Osteoblast (primary cell): ENCODE measurements at regions not wholly inside any gene's neighbourhood (a gene's known extent, or its start where the extent isn't known, plus 50 kb on each side); places are given as distances from the start of the nearest gene placed in this dataset.

Experiments used
- DNase-seq: peaks from one replicate; pipeline ENCODE4 v3.0.0; 2011; ENCODE audit warnings: low spot score, mixed read lengths; ENCODE audit not compliant: insufficient read length; ENCODE audit errors: missing footprints
- H2AFZ ChIP-seq: 2 replicates; pipeline ENCODE4 v1.6.0; 2011; ENCODE audit warnings: mild to moderate bottlenecking, low read length
- H3K27ac ChIP-seq: 2 replicates; pipeline ENCODE4 v1.5.1; 2011; ENCODE audit warnings: mild to moderate bottlenecking, low read depth, low read length, moderate library complexity
- H3K27me3 ChIP-seq: 2 replicates; pipeline ENCODE4 v1.6.0; 2012; ENCODE audit warnings: mild to moderate bottlenecking, control low read depth, inconsistent platforms, low read length, moderate library complexity; ENCODE audit not compliant: insufficient read depth
- H3K36me3 ChIP-seq: 2 replicates; pipeline ENCODE4 v1.5.1; 2011; ENCODE audit warnings: mild to moderate bottlenecking, low read length, control low read depth, moderate library complexity; ENCODE audit not compliant: insufficient read depth
- H3K4me1 ChIP-seq: 2 replicates; pipeline ENCODE4 v1.5.1; 2011; ENCODE audit warnings: mild to moderate bottlenecking, low read length, control low read depth, moderate library complexity; ENCODE audit not compliant: insufficient read depth
- H3K4me2 ChIP-seq: 2 replicates; pipeline ENCODE4 v1.6.0; 2011; ENCODE audit warnings: mild to moderate bottlenecking, low read length; ENCODE audit not compliant: insufficient read depth
- H3K4me3 ChIP-seq: fragments of 200-600 bp; sonication (generic); 3 replicates; pipeline ENCODE4 v1.5.1; 2012; ENCODE audit warnings: mild to moderate bottlenecking, low read length, inconsistent platforms; ENCODE audit not compliant: insufficient read depth
- H3K79me2 ChIP-seq: 2 replicates; pipeline ENCODE4 v1.6.0; 2012; ENCODE audit warnings: mild to moderate bottlenecking, low read length, control low read depth, inconsistent platforms; ENCODE audit not compliant: insufficient read depth
- H3K9me3 ChIP-seq: 2 replicates; pipeline ENCODE4 v1.5.1; 2011; ENCODE audit warnings: low read depth, low read length, control low read depth
- H4K20me1 ChIP-seq: 2 replicates; pipeline ENCODE4 v1.6.0; 2012; ENCODE audit warnings: mild to moderate bottlenecking, low read length, control low read depth; ENCODE audit not compliant: insufficient read depth
- CTCF ChIP-seq: IDR thresholded peaks from 2 replicates; pipeline ENCODE4 v1.5.1; 2011; ENCODE audit warnings: mild to moderate bottlenecking, low read depth, low read length, moderate library complexity; ENCODE audit errors: extremely low read depth

- TF ChIP-seq CTCF: no peak
- Histone ChIP-seq H3K4me1 (no peaks in the 10 kb centered on the region), H3K4me2 (no peak overlapping the region), H3K4me3 (no peak overlapping the region), H3K9me3 (no peaks in the 10 kb centered on the region), H3K79me2 (no peaks in the 10 kb centered on the region), H3K36me3 (no peaks in the 10 kb centered on the region), H3K27ac (no peak overlapping the region), H4K20me1 (no peaks in the 10 kb centered on the region), H2AFZ (no peak overlapping the region), H3K27me3 (no peaks in the 10 kb centered on the region)
- DNase-seq: no peak
These were observed 358.3 kb downstream of the HLX start for GRCh38 chr1:221237587-221237986.

GRCh38 chr1:221239181-221239580, 359.9 kb downstream of the HLX start:
- no peak overlapping the region for H3K4me3 ChIP-seq
- H3K4me2 ChIP-seq: no peak overlapping the region
- no peaks in the 10 kb centered on the region for H3K4me1 ChIP-seq
- DNase-seq: no peak
- H4K20me1 ChIP-seq: no peaks in the 10 kb centered on the region
- no peak for TF ChIP-seq CTCF
- no peak overlapping the region for H3K27ac ChIP-seq
- no peaks in the 10 kb centered on the region for H3K9me3 ChIP-seq
- H3K36me3 ChIP-seq: no peaks in the 10 kb centered on the region
- no peaks in the 10 kb centered on the region for H3K27me3 ChIP-seq
- no peak overlapping the region for H2AFZ ChIP-seq
- no peaks in the 10 kb centered on the region for H3K79me2 ChIP-seq

- H3K4me3 ChIP-seq: no peak overlapping the region
- H3K4me2 ChIP-seq: no peak overlapping the region
- H3K9me3 ChIP-seq: no peaks in the 10 kb centered on the region
- H3K27me3 ChIP-seq: no peaks in the 10 kb centered on the region
- DNase-seq: no peak
- no peak for TF ChIP-seq CTCF
- H3K79me2 ChIP-seq: no peaks in the 10 kb centered on the region
- H3K27ac ChIP-seq: no peak overlapping the region
- H3K36me3 ChIP-seq: no peaks in the 10 kb centered on the region
- H4K20me1 ChIP-seq: no peaks in the 10 kb centered on the region
- no peaks in the 10 kb centered on the region for H3K4me1 ChIP-seq
- H2AFZ ChIP-seq: no peak overlapping the region
These were observed 360.5 kb downstream of the HLX start for GRCh38 chr1:221239792-221240191.

- H3K9me3 ChIP-seq: no peaks in the 10 kb centered on the region
- no peaks in the 10 kb centered on the region for H4K20me1 ChIP-seq
- H3K4me2 ChIP-seq: no peak overlapping the region
- TF ChIP-seq CTCF: no peak
- no peaks in the 10 kb centered on the region for H3K79me2 ChIP-seq
- no peak for DNase-seq
- H3K4me1 ChIP-seq: no peaks in the 10 kb centered on the region
- H3K27ac ChIP-seq: no peak overlapping the region
- no peak overlapping the region for H2AFZ ChIP-seq
- no peaks in the 10 kb centered on the region for H3K27me3 ChIP-seq
- no peaks in the 10 kb centered on the region for H3K36me3 ChIP-seq
- H3K4me3 ChIP-seq: no peak overlapping the region
These were observed 361.4 kb downstream of the HLX start for GRCh38 chr1:221240690-221241089.
